Endodermal cell (in vitro differentiated cells): ENCODE measurements at regions not wholly inside any gene's neighbourhood (a gene's known extent, or its start where the extent isn't known, plus 50 kb on each side); places are given as distances from the start of the nearest gene placed in this dataset.

Experiments
- DNase-seq: peaks from one replicate; pipeline ENCODE4 v3.0.0-alpha.2; 2017
- H3K27ac ChIP-seq: 2 replicates; pipeline ENCODE4 v1.5.1; 2013; ENCODE audit warnings: mild to moderate bottlenecking, low read depth, low read length, moderate library complexity
- H3K27me3 ChIP-seq: 2 replicates; pipeline ENCODE4 v1.6.1; 2013; ENCODE audit warnings: mild to moderate bottlenecking, low read length, moderate library complexity; ENCODE audit not compliant: insufficient read depth, control insufficient read depth, poor library complexity, severe bottlenecking
- H3K36me3 ChIP-seq: 2 replicates; pipeline ENCODE4 v1.7.0; 2013; ENCODE audit warnings: mild to moderate bottlenecking, low read length, moderate library complexity; ENCODE audit not compliant: control insufficient read depth, insufficient read depth
- H3K4me1 ChIP-seq: one replicate; pipeline ENCODE4 v1.7.0; 2013; ENCODE audit warnings: low read length; ENCODE audit not compliant: control insufficient read depth, insufficient read depth
- H3K4me3 ChIP-seq: 2 replicates; pipeline ENCODE4 v1.5.1; 2013; ENCODE audit warnings: mild to moderate bottlenecking, low read length, moderate library complexity
- H3K9ac ChIP-seq: 2 replicates; pipeline ENCODE4 v1.6.1; 2013; ENCODE audit warnings: mild to moderate bottlenecking, low read length, moderate library complexity; ENCODE audit not compliant: poor library complexity, severe bottlenecking; ENCODE audit errors: extremely low read depth
- H3K9me3 ChIP-seq: 2 replicates; pipeline ENCODE4 v1.6.1; 2013; ENCODE audit warnings: mild to moderate bottlenecking, low read length, moderate library complexity; ENCODE audit not compliant: control insufficient read depth
- H3K27ac Mint-ChIP-seq: 2 replicates; pipeline ENCODE4 v1.8.0; 2020; ENCODE audit warnings: mixed read lengths
- H3K27me3 Mint-ChIP-seq: 2 replicates; pipeline ENCODE4 v1.8.0; 2021; ENCODE audit warnings: mild to moderate bottlenecking, mixed read lengths; ENCODE audit not compliant: insufficient read depth
- H3K36me3 Mint-ChIP-seq: 2 replicates; pipeline ENCODE4 v1.8.0; 2020; ENCODE audit warnings: low read depth, mixed read lengths
- H3K4me1 Mint-ChIP-seq: 2 replicates; pipeline ENCODE4 v1.8.0; 2020; ENCODE audit warnings: mixed read lengths
- H3K4me3 Mint-ChIP-seq: 2 replicates; pipeline ENCODE4 v1.8.0; 2020; ENCODE audit warnings: mild to moderate bottlenecking, moderate library complexity, mixed read lengths
- H3K9me3 Mint-ChIP-seq: 2 replicates; pipeline ENCODE4 v1.8.0; 2020; ENCODE audit warnings: mild to moderate bottlenecking, mixed read lengths
- CTCF ChIP-seq: fragments of 200-600 bp; sonication (generic); conservative IDR thresholded peaks from 2 replicates; pipeline ENCODE4 v1.5.0; 2021; ENCODE audit warnings: antibody characterized with exemption, mild to moderate bottlenecking
- WGBS, 2 experiments: methylation state at CpG; one replicate each; pipeline versions ENCODE4 v1.1.5 to v1.1.7; 2013; ENCODE audit warnings: missing lambda C conversion rate in 2 of 2, mixed read lengths in 1 of 2; ENCODE audit not compliant: insufficient coverage in 1 of 2, insufficient read length in 1 of 2; 5-methylcytosine and 5-hydroxymethylcytosine counted together

GRCh38 chr1:189977184-189977583 lies 500.5 kb downstream of the BRINP3 start:
- H3K27ac ChIP-seq: no peak overlapping the region
- TF ChIP-seq CTCF: peak; percentile 53
- Mint-ChIP-seq H3K4me1 (no peaks in the 10 kb centered on the region), H3K4me3 (no peak overlapping the region), H3K27ac (no peak overlapping the region), H3K9me3 (peaks cover 11% of the 10 kb centered on the region), H3K27me3 (no peaks in the 10 kb centered on the region), H3K36me3 (peaks cover 3% of the 10 kb centered on the region)
- no peaks in the 10 kb centered on the region for H3K9me3 ChIP-seq
- no peaks in the 10 kb centered on the region for H3K36me3 ChIP-seq
- H3K27me3 ChIP-seq: no peaks in the 10 kb centered on the region
- WGBS, 2 experiments: 71 to 83% methylated on average over 2 of the region's 2 CpGs
- DNase-seq: peak; percentile 50
- H3K4me3 ChIP-seq: no peak overlapping the region
- no peaks in the 10 kb centered on the region for H3K4me1 ChIP-seq
- H3K9ac ChIP-seq: no peak overlapping the region

DNA sequence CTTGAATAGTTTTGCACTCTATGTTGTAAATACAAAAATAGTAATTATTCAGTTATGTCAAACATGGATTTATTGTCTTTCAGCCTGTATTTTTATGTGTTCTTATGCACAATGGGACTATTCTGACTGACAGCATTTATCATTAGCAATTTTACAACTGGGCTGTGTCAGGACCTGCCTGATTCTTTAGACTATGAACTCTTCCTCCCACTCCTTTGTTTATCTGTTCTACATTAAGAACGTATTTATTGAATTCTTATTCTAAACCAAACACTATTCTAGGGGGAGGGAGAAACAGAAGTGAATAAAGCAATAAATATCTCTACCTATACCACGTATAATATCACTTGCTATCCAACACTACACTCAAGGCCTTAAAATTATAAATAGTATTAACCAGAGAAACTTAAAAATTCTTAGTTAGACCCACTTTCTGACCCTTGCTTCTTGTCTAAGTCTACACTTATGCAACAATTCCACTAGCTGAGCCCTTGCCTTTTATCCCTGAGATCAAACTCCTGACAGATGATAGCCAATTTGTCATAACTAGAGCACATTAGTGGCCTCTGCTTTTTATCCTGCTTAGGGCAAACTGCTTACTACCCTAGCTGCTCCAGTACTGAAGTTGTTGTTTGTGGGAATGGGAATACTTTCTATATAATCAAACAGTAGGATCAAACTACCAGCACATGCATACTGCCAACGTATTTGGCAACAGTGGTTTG lies 494.3 kb downstream of the BRINP3 start:
- Histone ChIP-seq H3K4me3 (no peak overlapping the region), H3K9ac (no peak overlapping the region), H3K27ac (no peak overlapping the region), H3K4me1 (no peaks in the 10 kb centered on the region), H3K9me3 (no peaks in the 10 kb centered on the region), H3K36me3 (no peaks in the 10 kb centered on the region), H3K27me3 (no peaks in the 10 kb centered on the region)
- WGBS, 2 experiments: 84% methylated on average over 2 of the region's 3 CpGs; no CpG with 5 or more reads in 1 of the 2 experiments
- Mint-ChIP-seq H3K4me1 (no peaks in the 10 kb centered on the region), H3K9me3 (peaks cover 3% of the 10 kb centered on the region), H3K27me3 (no peaks in the 10 kb centered on the region), H3K36me3 (no peaks in the 10 kb centered on the region), H3K27ac (no peak overlapping the region), H3K4me3 (no peak overlapping the region)
- TF ChIP-seq CTCF: no peak
- DNase-seq: no peak

DNA sequence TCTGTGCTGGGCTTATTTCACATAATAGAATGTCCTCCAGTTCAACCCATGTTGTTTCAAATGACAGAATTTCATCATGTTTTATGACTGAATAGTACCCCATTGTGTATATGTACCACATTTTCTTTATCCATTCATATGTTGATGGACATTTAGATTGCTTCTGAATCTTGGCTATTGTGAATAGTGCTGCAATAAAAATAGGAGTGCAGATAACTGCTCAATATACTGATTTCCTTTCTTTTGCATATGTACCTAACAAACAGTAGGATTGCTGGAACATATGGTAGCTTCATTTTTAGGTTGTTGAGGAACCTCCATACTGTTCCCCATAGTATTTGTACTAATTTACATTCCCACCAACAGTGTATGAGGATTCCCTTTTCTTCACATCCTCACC lies 491.1 kb downstream of the BRINP3 start:
- Mint-ChIP-seq H3K27ac (no peak overlapping the region), H3K4me1 (no peaks in the 10 kb centered on the region), H3K4me3 (no peak overlapping the region), H3K9me3 (peaks cover 6% of the 10 kb centered on the region), H3K27me3 (no peaks in the 10 kb centered on the region), H3K36me3 (no peaks in the 10 kb centered on the region)
- Histone ChIP-seq H3K4me1 (no peaks in the 10 kb centered on the region), H3K9me3 (no peaks in the 10 kb centered on the region), H3K27me3 (no peaks in the 10 kb centered on the region), H3K4me3 (no peak overlapping the region), H3K27ac (no peak overlapping the region), H3K36me3 (no peaks in the 10 kb centered on the region), H3K9ac (no peak overlapping the region)
- no peak for DNase-seq
- no peak for TF ChIP-seq CTCF
